Activated T-cell treated with anti-CD3 and anti-CD28 coated beads, Interleukin-2, amount 50 U/mL, for 72 hours (primary cell): ENCODE measurements at regions not wholly inside any gene's neighbourhood (a gene's known extent, or its start where the extent isn't known, plus 50 kb on each side); places are given as distances from the start of the nearest gene placed in this dataset.

Experiments
- ATAC-seq, 2 donors: fragments of 150-1000 bp; cut with Tn5 transposase; replicated peaks in 1 of 2; 2 replicates each; pipeline ENCODE4 v1.10.0; 2021; ENCODE audit warnings: moderate library complexity in 2 of 2, mild to moderate bottlenecking in 1 of 2
- DNase-seq, 2 donors: peaks; one replicate each; pipeline ENCODE4 v3.0.0; 2021 to 2022; ENCODE audit warnings: mixed read lengths in 1 of 2
- H3K27ac Mint-ChIP-seq: one replicate; pipeline ENCODE4 v1.8.0; 2022; ENCODE audit warnings: mild to moderate bottlenecking, moderate library complexity, mixed read lengths
- H3K27me3 Mint-ChIP-seq: one replicate; pipeline ENCODE4 v1.8.0; 2022; ENCODE audit warnings: low read depth, mixed read lengths
- H3K36me3 Mint-ChIP-seq, 2 donors: one replicate each; pipeline ENCODE4 v1.8.0; 2022; ENCODE audit warnings: mixed read lengths in 2 of 2, mild to moderate bottlenecking in 1 of 2; ENCODE audit not compliant: insufficient read depth in 2 of 2
- H3K4me1 Mint-ChIP-seq: one replicate; pipeline ENCODE4 v1.8.0; 2022; ENCODE audit warnings: low read depth, mixed read lengths
- H3K4me3 Mint-ChIP-seq, 2 donors: one replicate each; pipeline ENCODE4 v1.8.0; 2022; ENCODE audit warnings: mild to moderate bottlenecking in 2 of 2, mixed read lengths in 2 of 2, moderate library complexity in 2 of 2
- H3K9me3 Mint-ChIP-seq, 2 donors: one replicate each; pipeline ENCODE4 v1.8.0; 2022; ENCODE audit warnings: mixed read lengths in 2 of 2

GRCh38 chrX:145677109-145677817 is 140.4 kb upstream of the SLITRK2 start:
- Mint-ChIP-seq H3K4me1 (no peaks in the 10 kb centered on the region), H3K27ac (no peak overlapping the region), H3K36me3 (no peaks in the 10 kb centered on the region), H3K9me3 (peaks cover 6 to 11% of the 10 kb centered on the region in 2 donors), H3K4me3 (no peak overlapping the region), H3K27me3 (peaks cover 13% of the 10 kb centered on the region)
- no peak for ATAC-seq
- DNase-seq = no peak

GRCh38 chrX:145682518-145683298 is 134.9 kb upstream of the SLITRK2 start:
- peaks cover 21% of the 10 kb centered on the region for H3K27me3 Mint-ChIP-seq
- DNase-seq (no peak), ATAC-seq (no peak)
- H3K9me3 Mint-ChIP-seq = peaks cover 6% of the 10 kb centered on the region in 2 donors
- no peak overlapping the region for H3K4me3 Mint-ChIP-seq
- H3K27ac Mint-ChIP-seq = no peak overlapping the region
- H3K36me3 Mint-ChIP-seq = no peaks in the 10 kb centered on the region
- no peaks in the 10 kb centered on the region for H3K4me1 Mint-ChIP-seq

- H3K27ac Mint-ChIP-seq = no peak overlapping the region
- H3K36me3 Mint-ChIP-seq = peaks cover 0 to 2% of the 10 kb centered on the region in 2 donors
- H3K9me3 Mint-ChIP-seq = peaks cover 2 to 8% of the 10 kb centered on the region in 2 donors
- no peak for DNase-seq
- H3K27me3 Mint-ChIP-seq = peaks cover 23% of the 10 kb centered on the region
- no peak overlapping the region for H3K4me3 Mint-ChIP-seq
- ATAC-seq = no peak
- no peaks in the 10 kb centered on the region for H3K4me1 Mint-ChIP-seq
Measured at GRCh38 chrX:145687146-145687545, 130.5 kb upstream of the SLITRK2 start.

- H3K27me3 Mint-ChIP-seq = peaks cover 22% of the 10 kb centered on the region
- peaks cover 4 to 8% of the 10 kb centered on the region in 2 donors for H3K9me3 Mint-ChIP-seq
- peaks cover 0 to 2% of the 10 kb centered on the region in 2 donors for H3K36me3 Mint-ChIP-seq
- no peaks in the 10 kb centered on the region for H3K4me1 Mint-ChIP-seq
- no peak overlapping the region for H3K4me3 Mint-ChIP-seq
- no peak overlapping the region for H3K27ac Mint-ChIP-seq
- DNase-seq = no peak
- no peak for ATAC-seq
Measured at GRCh38 chrX:145687707-145688106, 129.9 kb upstream of the SLITRK2 start.

GRCh38 chrX:145694048-145694447 is 123.6 kb upstream of the SLITRK2 start:
- Mint-ChIP-seq H3K9me3 (peaks cover 2 to 7% of the 10 kb centered on the region in 2 donors), H3K36me3 (peaks cover 0 to 2% of the 10 kb centered on the region in 2 donors)

GRCh38 chrX:145715641-145716138 is 101.9 kb upstream of the SLITRK2 start:
- Mint-ChIP-seq H3K27ac (no peak overlapping the region), H3K27me3 (no peaks in the 10 kb centered on the region), H3K4me1 (no peaks in the 10 kb centered on the region), H3K9me3 (peaks cover 0 to 2% of the 10 kb centered on the region in 2 donors), H3K36me3 (no peaks in the 10 kb centered on the region), H3K4me3 (no peak overlapping the region)
- ATAC-seq (no peak), DNase-seq (no peak)

More at GRCh38 chrX:145694048-145694447, 123.6 kb upstream of the SLITRK2 start:
- ATAC-seq = no peak
- Mint-ChIP-seq H3K27ac (no peak overlapping the region), H3K4me1 (no peaks in the 10 kb centered on the region), H3K27me3 (peaks cover 11% of the 10 kb centered on the region), H3K4me3 (no peak overlapping the region)
- no peak for DNase-seq

GRCh38 chrX:145716226-145716625 is 101.4 kb upstream of the SLITRK2 start:
- DNase-seq (no peak), ATAC-seq (no peak)
- no peaks in the 10 kb centered on the region for H3K36me3 Mint-ChIP-seq
- H3K27me3 Mint-ChIP-seq = no peaks in the 10 kb centered on the region
- peaks cover 0 to 2% of the 10 kb centered on the region in 2 donors for H3K9me3 Mint-ChIP-seq
- no peak overlapping the region for H3K27ac Mint-ChIP-seq
- no peaks in the 10 kb centered on the region for H3K4me1 Mint-ChIP-seq
- no peak overlapping the region for H3K4me3 Mint-ChIP-seq

GRCh38 chrX:145727476-145727875 is 90.2 kb upstream of the SLITRK2 start:
- H3K9me3 Mint-ChIP-seq = peaks cover 2 to 5% of the 10 kb centered on the region in 2 donors

GRCh38 chrX:145729635-145730034 is 88.0 kb upstream of the SLITRK2 start:
- Mint-ChIP-seq H3K4me3 (no peak overlapping the region), H3K27me3 (no peaks in the 10 kb centered on the region), H3K4me1 (no peaks in the 10 kb centered on the region), H3K36me3 (no peaks in the 10 kb centered on the region), H3K27ac (no peak overlapping the region), H3K9me3 (peaks cover 0 to 5% of the 10 kb centered on the region in 2 donors)
- DNase-seq = no peak
- ATAC-seq = no peak

More at GRCh38 chrX:145727476-145727875, 90.2 kb upstream of the SLITRK2 start:
- H3K27ac Mint-ChIP-seq = no peak overlapping the region
- no peaks in the 10 kb centered on the region for H3K27me3 Mint-ChIP-seq
- no peak overlapping the region for H3K4me3 Mint-ChIP-seq
- H3K4me1 Mint-ChIP-seq = no peaks in the 10 kb centered on the region
- DNase-seq = no peak
- H3K36me3 Mint-ChIP-seq = no peaks in the 10 kb centered on the region
- no peak for ATAC-seq

- no peak for ATAC-seq
- H3K4me1 Mint-ChIP-seq = no peaks in the 10 kb centered on the region
- H3K9me3 Mint-ChIP-seq = peaks cover 0 to 5% of the 10 kb centered on the region in 2 donors
Measured at GRCh38 chrX:145735036-145735435, 82.6 kb upstream of the SLITRK2 start.

GRCh38 chrX:145751943-145752342 is 65.7 kb upstream of the SLITRK2 start:
- DNase-seq (no peak), ATAC-seq (no peak)
- peaks cover 0 to 3% of the 10 kb centered on the region in 2 donors for H3K9me3 Mint-ChIP-seq
- H3K4me3 Mint-ChIP-seq = no peak overlapping the region
- no peaks in the 10 kb centered on the region for H3K36me3 Mint-ChIP-seq
- H3K27me3 Mint-ChIP-seq = peaks cover 8% of the 10 kb centered on the region
- no peaks in the 10 kb centered on the region for H3K4me1 Mint-ChIP-seq
- no peak overlapping the region for H3K27ac Mint-ChIP-seq

More at GRCh38 chrX:145735036-145735435, 82.6 kb upstream of the SLITRK2 start:
- Mint-ChIP-seq H3K27me3 (no peaks in the 10 kb centered on the region), H3K4me3 (no peak overlapping the region), H3K36me3 (no peaks in the 10 kb centered on the region), H3K27ac (no peak overlapping the region)
- no peak for DNase-seq
